ENCODE measurements at regions not wholly inside any gene's neighbourhood (a gene's known extent, or its start where the extent isn't known, plus 50 kb on each side); places are given as distances from the start of the nearest gene placed in this dataset.

- H2AFZ ChIP-seq (ENCODE audit: low read length): no peak overlapping the region
- no peak overlapping the region for H3K9ac ChIP-seq (ENCODE audit: low read length)
- H3K27me3 ChIP-seq (replicated peaks; ENCODE audit: insufficient read depth, low read length): no peaks in the 10 kb centered on the region
- TF ChIP-seq EZH2phosphoT487 (IDR thresholded peaks at IDR 0.05; ENCODE audit: low read length) (no peak), EZH2 (optimal IDR thresholded peaks at IDR 0.05; ENCODE audit: low read depth, low read length) (no peak)
- TF ChIP-seq, protein P1, sequence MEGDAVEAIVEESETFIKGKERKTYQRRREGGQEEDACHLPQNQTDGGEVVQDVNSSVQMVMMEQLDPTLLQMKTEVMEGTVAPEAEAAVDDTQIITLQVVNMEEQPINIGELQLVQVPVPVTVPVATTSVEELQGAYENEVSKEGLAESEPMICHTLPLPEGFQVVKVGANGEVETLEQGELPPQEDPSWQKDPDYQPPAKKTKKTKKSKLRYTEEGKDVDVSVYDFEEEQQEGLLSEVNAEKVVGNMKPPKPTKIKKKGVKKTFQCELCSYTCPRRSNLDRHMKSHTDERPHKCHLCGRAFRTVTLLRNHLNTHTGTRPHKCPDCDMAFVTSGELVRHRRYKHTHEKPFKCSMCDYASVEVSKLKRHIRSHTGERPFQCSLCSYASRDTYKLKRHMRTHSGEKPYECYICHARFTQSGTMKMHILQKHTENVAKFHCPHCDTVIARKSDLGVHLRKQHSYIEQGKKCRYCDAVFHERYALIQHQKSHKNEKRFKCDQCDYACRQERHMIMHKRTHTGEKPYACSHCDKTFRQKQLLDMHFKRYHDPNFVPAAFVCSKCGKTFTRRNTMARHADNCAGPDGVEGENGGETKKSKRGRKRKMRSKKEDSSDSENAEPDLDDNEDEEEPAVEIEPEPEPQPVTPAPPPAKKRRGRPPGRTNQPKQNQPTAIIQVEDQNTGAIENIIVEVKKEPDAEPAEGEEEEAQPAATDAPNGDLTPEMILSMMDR (IDR thresholded peaks at IDR 0.05; ENCODE audit: low read length): peak; percentile 29
- H3K4me3 ChIP-seq (ENCODE audit: low read length): no peak overlapping the region
- no peaks in the 10 kb centered on the region for H3K9me2 ChIP-seq (replicated peaks; ENCODE audit: insufficient read depth, low read length)
- DNase-seq: peak; percentile 14
- no peaks in the 10 kb centered on the region for H3K36me3 ChIP-seq (replicated peaks; ENCODE audit: insufficient read depth, low read length)
- H3K27ac ChIP-seq (ENCODE audit: low read length): no peak overlapping the region
- H3K4me2 ChIP-seq (ENCODE audit: low read depth, low read length): no peak overlapping the region
- no peaks in the 10 kb centered on the region for H3K9me3 ChIP-seq (replicated peaks; ENCODE audit: insufficient read depth, low read length)
- H3F3A ChIP-seq (ENCODE audit: insufficient read depth, low read length): no peaks in the 10 kb centered on the region
- H4K20me1 ChIP-seq (ENCODE audit: insufficient read depth, low read length): no peaks in the 10 kb centered on the region
- H3K79me2 ChIP-seq (ENCODE audit: low read length): no peaks in the 10 kb centered on the region
- H3K4me1 ChIP-seq (ENCODE audit: low read length): no peaks in the 10 kb centered on the region
Measured at GRCh38 chr4:126582737-126583136, 1050.0 kb upstream of the INTU start.

DNA sequence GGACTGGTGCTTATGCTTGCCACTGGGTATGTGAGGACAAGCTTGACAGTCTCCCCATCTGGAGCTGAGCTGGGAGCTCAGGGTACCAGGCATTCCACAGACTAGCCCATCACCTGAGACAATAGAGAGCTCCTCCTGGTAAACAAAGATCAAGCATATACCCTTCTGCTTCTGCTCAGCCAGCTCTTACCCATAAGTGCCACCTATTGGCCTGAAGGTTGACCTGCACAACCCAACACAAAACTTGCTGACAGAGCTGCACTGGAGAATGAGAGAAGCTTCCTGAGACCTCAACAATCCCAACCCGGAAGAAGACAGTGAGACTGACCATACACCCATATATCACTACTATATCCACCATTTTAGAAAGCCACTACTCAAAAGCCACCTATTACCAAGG is 1049.2 kb upstream of the INTU start:
- no peaks in the 10 kb centered on the region for H3F3A ChIP-seq (ENCODE audit: insufficient read depth, low read length)
- no peak overlapping the region for H3K4me3 ChIP-seq (ENCODE audit: low read length)
- TF ChIP-seq EZH2phosphoT487 (IDR thresholded peaks at IDR 0.05; ENCODE audit: low read length): no peak
- TF ChIP-seq, protein P1 (IDR thresholded peaks at IDR 0.05; ENCODE audit: low read length): peak; percentile 52
- no peaks in the 10 kb centered on the region for H3K79me2 ChIP-seq (ENCODE audit: low read length)
- no peaks in the 10 kb centered on the region for H3K9me2 ChIP-seq (replicated peaks; ENCODE audit: insufficient read depth, low read length)
- H3K9ac ChIP-seq (ENCODE audit: low read length): no peak overlapping the region
- H3K27me3 ChIP-seq (replicated peaks; ENCODE audit: insufficient read depth, low read length): no peaks in the 10 kb centered on the region
- peak overlapping the region; percentile 3; the same call in 1 of the 2 replicates for H2AFZ ChIP-seq (ENCODE audit: low read length)
- DNase-seq: peak; percentile 51
- H3K4me1 ChIP-seq (ENCODE audit: low read length): no peaks in the 10 kb centered on the region
- no peaks in the 10 kb centered on the region for H3K9me3 ChIP-seq (replicated peaks; ENCODE audit: insufficient read depth, low read length)
- no peak overlapping the region for H3K27ac ChIP-seq (ENCODE audit: low read length)
- H3K4me2 ChIP-seq (ENCODE audit: low read depth, low read length): no peak overlapping the region
- no peaks in the 10 kb centered on the region for H4K20me1 ChIP-seq (ENCODE audit: insufficient read depth, low read length)
- H3K36me3 ChIP-seq (replicated peaks; ENCODE audit: insufficient read depth, low read length): no peaks in the 10 kb centered on the region

GRCh38 chr4:126591583-126591982 is 1041.2 kb upstream of the INTU start:
- Histone ChIP-seq H3K36me3 (replicated peaks; ENCODE audit: insufficient read depth, low read length) (no peaks in the 10 kb centered on the region), H3K27me3 (replicated peaks; ENCODE audit: insufficient read depth, low read length) (no peaks in the 10 kb centered on the region), H3F3A (ENCODE audit: insufficient read depth, low read length) (no peaks in the 10 kb centered on the region), H4K20me1 (ENCODE audit: insufficient read depth, low read length) (no peaks in the 10 kb centered on the region), H3K9me2 (replicated peaks; ENCODE audit: insufficient read depth, low read length) (no peaks in the 10 kb centered on the region), H3K4me1 (ENCODE audit: low read length) (no peaks in the 10 kb centered on the region), H3K79me2 (ENCODE audit: low read length) (no peaks in the 10 kb centered on the region), H2AFZ (ENCODE audit: low read length) (no peak overlapping the region), H3K9me3 (replicated peaks; ENCODE audit: insufficient read depth, low read length) (no peaks in the 10 kb centered on the region), H3K4me2 (ENCODE audit: low read depth, low read length) (no peak overlapping the region), H3K9ac (ENCODE audit: low read length) (no peak overlapping the region), H3K27ac (ENCODE audit: low read length) (no peak overlapping the region), H3K4me3 (ENCODE audit: low read length) (no peak overlapping the region)
- TF ChIP-seq EZH2 (optimal IDR thresholded peaks at IDR 0.05; ENCODE audit: low read depth, low read length) (no peak), EZH2phosphoT487 (IDR thresholded peaks at IDR 0.05; ENCODE audit: low read length) (no peak)
- TF ChIP-seq, protein P1 (IDR thresholded peaks at IDR 0.05; ENCODE audit: low read length): no peak
- no peak for DNase-seq
